ENCODE measurements at regions not wholly inside any gene's neighbourhood (a gene's known extent, or its start where the extent isn't known, plus 50 kb on each side); places are given as distances from the start of the nearest gene placed in this dataset.

- no peaks in the 10 kb centered on the region for H3K27me3 ChIP-seq (ENCODE audit: insufficient read depth, poor library complexity, severe bottlenecking)
- H3K4me3 ChIP-seq (replicated peaks; ENCODE audit: insufficient read depth, low read length): no peak overlapping the region
- no peak for DNase-seq (ENCODE audit: low read depth in 1 of 2, low spot score in 1 of 2)
- TF ChIP-seq, protein P1, sequence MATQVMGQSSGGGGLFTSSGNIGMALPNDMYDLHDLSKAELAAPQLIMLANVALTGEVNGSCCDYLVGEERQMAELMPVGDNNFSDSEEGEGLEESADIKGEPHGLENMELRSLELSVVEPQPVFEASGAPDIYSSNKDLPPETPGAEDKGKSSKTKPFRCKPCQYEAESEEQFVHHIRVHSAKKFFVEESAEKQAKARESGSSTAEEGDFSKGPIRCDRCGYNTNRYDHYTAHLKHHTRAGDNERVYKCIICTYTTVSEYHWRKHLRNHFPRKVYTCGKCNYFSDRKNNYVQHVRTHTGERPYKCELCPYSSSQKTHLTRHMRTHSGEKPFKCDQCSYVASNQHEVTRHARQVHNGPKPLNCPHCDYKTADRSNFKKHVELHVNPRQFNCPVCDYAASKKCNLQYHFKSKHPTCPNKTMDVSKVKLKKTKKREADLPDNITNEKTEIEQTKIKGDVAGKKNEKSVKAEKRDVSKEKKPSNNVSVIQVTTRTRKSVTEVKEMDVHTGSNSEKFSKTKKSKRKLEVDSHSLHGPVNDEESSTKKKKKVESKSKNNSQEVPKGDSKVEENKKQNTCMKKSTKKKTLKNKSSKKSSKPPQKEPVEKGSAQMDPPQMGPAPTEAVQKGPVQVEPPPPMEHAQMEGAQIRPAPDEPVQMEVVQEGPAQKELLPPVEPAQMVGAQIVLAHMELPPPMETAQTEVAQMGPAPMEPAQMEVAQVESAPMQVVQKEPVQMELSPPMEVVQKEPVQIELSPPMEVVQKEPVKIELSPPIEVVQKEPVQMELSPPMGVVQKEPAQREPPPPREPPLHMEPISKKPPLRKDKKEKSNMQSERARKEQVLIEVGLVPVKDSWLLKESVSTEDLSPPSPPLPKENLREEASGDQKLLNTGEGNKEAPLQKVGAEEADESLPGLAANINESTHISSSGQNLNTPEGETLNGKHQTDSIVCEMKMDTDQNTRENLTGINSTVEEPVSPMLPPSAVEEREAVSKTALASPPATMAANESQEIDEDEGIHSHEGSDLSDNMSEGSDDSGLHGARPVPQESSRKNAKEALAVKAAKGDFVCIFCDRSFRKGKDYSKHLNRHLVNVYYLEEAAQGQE (IDR thresholded peaks at IDR 0.05; ENCODE audit: insufficient replicate concordance, low read depth): no peak
- TF ChIP-seq POLR2AphosphoS5 (IDR thresholded peaks at IDR 0.05; ENCODE audit: low read depth) (no peak), GABPA (IDR thresholded peaks at IDR 0.05; ENCODE audit: low read depth) (no peak), SPI1 (IDR thresholded peaks at IDR 0.05; ENCODE audit: borderline replicate concordance, low read depth) (no peak), CTCF (IDR thresholded peaks at IDR 0.05; ENCODE audit: insufficient read depth, low read length) (no peak)
- no peak overlapping the region for H3K27ac ChIP-seq (replicated peaks)
These were observed 268.9 kb downstream of the UACA start for GRCh38 chr15:70494517-70494851.

DNA sequence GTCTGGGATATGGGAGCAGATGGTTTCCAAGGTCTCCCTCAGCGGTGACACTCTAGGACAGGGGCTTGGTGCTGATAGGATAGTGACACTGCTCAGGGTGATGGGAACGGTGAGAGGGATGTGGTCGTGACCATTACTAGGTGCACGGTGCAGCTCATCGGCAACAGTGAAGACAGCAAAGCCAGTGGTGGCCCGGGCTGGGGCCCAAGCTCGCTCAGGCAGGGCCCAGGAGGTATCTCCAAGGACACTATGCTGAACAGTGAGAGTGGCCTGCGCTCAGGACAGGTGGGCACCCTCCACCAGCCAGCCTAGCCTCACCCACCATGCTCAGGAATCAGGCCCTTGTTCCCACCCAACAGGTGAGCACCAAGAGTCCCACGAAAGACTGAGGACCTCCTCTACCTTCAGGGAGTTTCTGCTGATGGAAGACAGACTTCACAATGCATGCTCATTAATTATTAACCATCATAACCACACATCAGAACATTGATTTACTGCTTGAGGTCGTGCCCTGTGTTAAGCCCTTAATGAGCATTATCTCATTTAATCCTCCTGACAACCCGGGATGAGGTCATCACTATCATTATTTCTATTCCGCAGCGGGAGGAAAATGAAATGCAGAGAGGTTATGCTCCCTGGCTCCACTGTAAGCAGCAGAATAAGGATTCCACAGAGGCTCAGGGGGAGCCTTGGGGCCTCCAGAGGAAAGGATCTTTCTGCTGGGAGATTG lies 269.4 kb downstream of the UACA start:
- DNase-seq (ENCODE audit: low read depth in 1 of 2, low spot score in 1 of 2): no peak
- no peak for TF ChIP-seq GABPA (IDR thresholded peaks at IDR 0.05; ENCODE audit: low read depth)
- no peak for TF ChIP-seq CTCF (IDR thresholded peaks at IDR 0.05; ENCODE audit: insufficient read depth, low read length)
- TF ChIP-seq, protein P1 (IDR thresholded peaks at IDR 0.05; ENCODE audit: insufficient replicate concordance, low read depth): no peak
- TF ChIP-seq POLR2AphosphoS5 (IDR thresholded peaks at IDR 0.05; ENCODE audit: low read depth): no peak
- TF ChIP-seq SPI1 (IDR thresholded peaks at IDR 0.05; ENCODE audit: borderline replicate concordance, low read depth): no peak
- H3K27ac ChIP-seq (replicated peaks): no peak overlapping the region

DNA sequence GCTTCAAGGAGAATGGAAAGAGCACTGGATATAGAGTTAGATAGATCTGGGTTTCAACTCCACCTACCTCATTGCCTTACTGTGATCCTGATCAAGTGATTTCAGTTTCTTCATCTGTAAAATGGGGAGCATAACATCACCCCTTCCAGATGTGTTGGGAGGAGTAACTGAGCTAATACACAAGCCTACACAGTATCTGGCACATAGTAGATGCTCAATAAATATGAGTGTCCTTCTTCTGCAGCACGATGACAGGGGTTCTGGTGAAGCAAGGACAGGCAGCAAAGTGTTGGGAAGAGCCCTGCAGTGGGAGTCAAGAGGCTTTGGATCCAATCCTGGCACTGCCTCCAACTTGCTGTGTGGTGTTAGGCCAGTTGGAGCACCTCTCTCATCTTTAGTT lies 270.0 kb downstream of the UACA start:
- TF ChIP-seq CTCF (IDR thresholded peaks at IDR 0.05; ENCODE audit: insufficient read depth, low read length): no peak
- TF ChIP-seq, protein P1 (IDR thresholded peaks at IDR 0.05; ENCODE audit: insufficient replicate concordance, low read depth): no peak
- Histone ChIP-seq H3K4me3 (replicated peaks; ENCODE audit: insufficient read depth, low read length) (no peak overlapping the region), H3K27ac (replicated peaks) (peak overlapping the region; percentile 69), H3K27me3 (ENCODE audit: insufficient read depth, poor library complexity, severe bottlenecking) (no peaks in the 10 kb centered on the region)
- DNase-seq (ENCODE audit: low read depth in 1 of 2, low spot score in 1 of 2): no peak

More for the DNA sequence above, 269.4 kb downstream of the UACA start:
- no peaks in the 10 kb centered on the region for H3K27me3 ChIP-seq (ENCODE audit: insufficient read depth, poor library complexity, severe bottlenecking)
- no peak overlapping the region for H3K4me3 ChIP-seq (replicated peaks; ENCODE audit: insufficient read depth, low read length)
